ENCODE measurements at regions not wholly inside any gene's neighbourhood (a gene's known extent, or its start where the extent isn't known, plus 50 kb on each side); places are given as distances from the start of the nearest gene placed in this dataset.

GRCh38 chr22:44599084-44599483, 101.1 kb upstream of the RTL6 start:
- ChIA-PET POLR2A (no interaction called here), CTCF (interaction anchor here (1.3 kb wide), 1 partner anchor 606 kb away, joined by 4 read pairs; no protein-coding TSS in a partner anchor)

DNA sequence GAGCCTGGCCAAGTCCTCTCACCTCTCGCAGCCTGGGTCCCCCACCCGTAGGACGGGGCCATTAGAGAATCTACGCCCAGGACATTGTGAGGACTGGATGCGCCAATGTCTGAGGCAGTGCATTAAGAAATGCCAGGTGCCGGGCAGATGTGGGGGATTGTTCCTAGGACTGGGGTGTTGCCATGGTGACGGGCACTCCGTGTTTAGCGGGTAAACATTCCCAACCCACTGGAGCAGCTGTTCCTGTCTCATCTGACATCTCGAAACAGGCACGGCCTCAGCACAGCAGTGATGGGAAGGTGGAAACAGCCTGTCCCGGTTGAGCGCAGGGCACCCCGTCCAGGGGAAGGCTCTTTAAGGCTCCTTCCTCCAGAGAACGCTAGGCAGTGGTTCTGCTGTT, 99.6 kb upstream of the RTL6 start:
- ChIA-PET CTCF (no interaction called here), POLR2A (no interaction called here)

DNA sequence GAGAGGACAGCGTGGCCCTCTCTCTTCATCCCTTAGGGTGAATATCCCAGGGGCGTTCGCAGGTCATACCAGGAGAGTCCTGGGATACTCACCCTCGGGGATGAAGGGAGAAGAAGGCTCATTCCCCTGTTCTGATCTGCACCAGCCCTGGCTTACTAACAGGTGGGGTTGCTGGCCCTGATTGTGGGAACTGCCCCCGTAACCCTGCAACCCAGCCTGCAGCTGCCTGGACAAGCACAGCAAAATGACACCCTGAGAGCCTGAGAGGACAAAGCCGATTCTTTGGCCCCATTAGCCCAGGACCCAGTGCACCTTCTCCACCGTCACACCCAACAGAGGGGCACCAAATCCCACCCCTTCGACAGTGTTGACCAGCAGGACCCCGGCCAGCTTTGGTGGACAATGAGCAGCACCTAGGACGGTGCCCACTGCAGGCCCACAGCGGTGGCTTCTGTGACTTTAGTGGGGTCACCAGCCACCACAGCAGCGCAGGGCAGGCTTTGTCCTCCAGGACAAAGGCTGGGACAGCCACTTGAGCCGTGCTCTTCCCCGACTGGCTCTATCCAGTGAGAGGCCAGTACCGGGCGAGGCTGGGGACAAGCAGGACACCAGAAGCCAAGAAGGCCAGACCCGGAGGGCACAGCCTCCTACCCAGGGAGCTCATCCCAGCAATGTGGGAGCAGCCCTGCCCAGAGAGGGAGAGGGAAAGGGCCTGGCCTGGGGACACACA, 98.5 kb upstream of the RTL6 start:
- ChIA-PET CTCF (no interaction called here), POLR2A (no interaction called here)

DNA sequence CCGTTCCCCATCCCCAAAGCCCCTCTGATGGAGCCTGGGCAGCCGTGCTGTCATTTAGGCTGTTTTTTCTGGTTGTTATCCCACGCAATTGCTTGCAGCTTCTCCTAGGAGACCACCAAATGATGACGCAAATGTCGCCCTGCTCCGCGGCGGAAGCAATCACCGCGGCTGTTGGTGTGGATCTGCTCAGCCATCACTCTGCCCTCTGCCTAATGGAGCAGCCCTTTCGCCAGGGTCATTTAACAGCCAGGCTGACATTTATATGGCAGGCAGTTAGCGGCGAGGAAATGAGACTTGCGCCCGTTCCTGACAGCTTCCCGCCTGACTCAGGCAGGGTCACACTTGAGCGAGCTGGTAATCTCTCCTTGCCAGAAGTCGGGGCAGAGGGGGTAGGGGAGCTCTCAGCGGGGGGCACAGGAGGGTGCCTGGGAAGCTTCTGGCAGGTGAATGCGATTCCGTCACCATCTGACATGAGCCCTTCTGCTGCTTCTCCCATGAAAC, 97.9 kb upstream of the RTL6 start:
- ChIA-PET POLR2A (no interaction called here), CTCF (no interaction called here)

GRCh38 chr22:44594951-44595350, 96.9 kb upstream of the RTL6 start:
- ChIA-PET POLR2A (no interaction called here), CTCF (no interaction called here)

GRCh38 chr22:44592824-44593148, 94.8 kb upstream of the RTL6 start:
- POLR2A ChIA-PET, result no interaction called here

DNA sequence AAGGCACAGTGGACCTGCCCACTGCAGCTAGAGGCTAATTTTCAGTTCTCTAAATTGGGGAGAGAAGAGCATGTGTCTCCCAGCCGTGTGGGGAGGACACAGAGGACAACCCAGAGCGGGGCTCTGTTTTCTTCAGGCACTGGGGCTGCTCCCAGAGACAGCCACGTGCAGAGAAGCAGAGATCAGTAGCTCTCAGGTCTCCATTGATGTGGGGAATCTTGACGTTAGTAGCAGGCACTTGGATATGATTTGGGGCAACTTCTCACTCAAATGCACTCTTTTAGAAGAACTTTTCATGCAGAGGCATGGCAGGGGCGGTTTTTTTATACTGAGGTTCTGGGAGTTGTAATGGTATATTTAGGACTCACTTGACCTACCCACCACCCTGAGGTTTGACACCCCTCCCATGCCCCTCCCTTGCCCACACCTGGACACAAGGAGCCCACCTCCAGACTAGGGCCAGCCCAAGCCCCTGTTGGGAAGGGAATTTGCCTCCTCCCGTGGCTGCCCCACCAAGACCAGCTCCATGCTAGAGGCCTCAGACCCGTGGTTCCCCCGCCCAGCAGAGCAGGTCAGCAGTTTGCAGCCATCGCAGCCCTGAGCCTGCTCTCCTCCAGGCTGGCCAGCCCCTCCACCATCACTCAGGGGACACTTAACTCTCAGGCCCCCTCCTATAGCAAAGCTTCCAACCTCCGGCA, 94.2 kb upstream of the RTL6 start:
- CTCF ChIA-PET, result interaction anchor here (0.5 kb wide), 1 partner anchor 74 kb away, joined by 5 read pairs; no protein-coding TSS in a partner anchor
- POLR2A ChIA-PET, result no interaction called here

More at GRCh38 chr22:44592824-44593148, 94.8 kb upstream of the RTL6 start:
- CTCF ChIA-PET, result no interaction called here

DNA sequence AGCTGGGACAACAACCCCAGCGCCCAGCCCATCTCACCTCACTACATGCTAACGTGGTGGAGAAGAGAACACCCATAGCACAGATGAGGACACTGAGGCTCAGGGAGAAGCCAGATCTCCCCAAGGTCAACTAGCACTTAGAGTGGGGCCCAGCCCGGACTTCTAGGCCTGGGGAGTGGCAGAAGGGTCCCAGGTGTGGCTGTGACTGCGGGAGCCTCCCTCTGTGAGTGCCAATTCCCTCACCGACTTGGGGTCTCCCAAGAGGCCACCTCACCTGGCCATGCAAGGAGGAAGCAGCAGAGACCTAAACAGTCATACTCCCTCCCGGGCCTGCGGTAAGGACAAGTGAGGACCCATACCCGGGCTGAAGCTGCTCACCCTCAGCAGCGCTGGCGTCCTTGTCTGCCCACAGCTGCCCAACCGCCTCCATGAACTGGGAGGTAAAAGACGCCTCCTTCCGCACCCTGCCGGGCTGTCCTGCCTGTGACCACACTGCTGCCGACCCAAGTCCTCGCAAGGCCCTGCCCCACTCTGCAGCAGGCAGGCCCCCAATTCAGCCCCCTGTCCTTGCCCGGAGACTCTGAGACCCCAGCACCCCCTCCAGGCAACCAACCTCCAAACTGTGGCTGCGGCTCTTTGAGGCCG, 93.2 kb upstream of the RTL6 start:
- CTCF ChIA-PET, result interaction anchor here (1.0 kb wide), 1 partner anchor 94 kb away, joined by 3 read pairs; no protein-coding TSS in a partner anchor
- POLR2A ChIA-PET, result no interaction called here

- CTCF ChIA-PET, result no interaction called here
- POLR2A ChIA-PET, result no interaction called here
Observed at GRCh38 chr22:44590291-44590690, 92.3 kb upstream of the RTL6 start.

DNA sequence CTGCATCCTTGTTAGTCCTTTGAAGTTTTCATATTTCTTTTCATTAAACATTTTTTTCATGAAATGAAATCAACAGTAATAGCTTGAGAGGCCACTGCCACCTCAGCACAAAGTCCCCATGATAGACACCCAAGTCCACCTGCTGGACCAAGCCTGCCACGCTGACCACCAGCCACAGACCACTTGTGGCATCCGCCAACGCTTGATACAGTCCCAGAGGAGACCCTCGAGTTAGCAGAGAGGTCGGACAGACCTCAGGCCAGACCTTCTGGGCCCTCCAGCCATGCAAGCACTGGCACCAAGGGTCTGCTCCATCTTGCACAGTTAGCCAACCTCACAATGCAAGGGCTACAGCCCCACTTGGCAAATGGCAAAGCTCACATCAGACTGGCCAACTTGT, 91.8 kb upstream of the RTL6 start:
- ChIA-PET CTCF (no interaction called here), POLR2A (no interaction called here)

DNA sequence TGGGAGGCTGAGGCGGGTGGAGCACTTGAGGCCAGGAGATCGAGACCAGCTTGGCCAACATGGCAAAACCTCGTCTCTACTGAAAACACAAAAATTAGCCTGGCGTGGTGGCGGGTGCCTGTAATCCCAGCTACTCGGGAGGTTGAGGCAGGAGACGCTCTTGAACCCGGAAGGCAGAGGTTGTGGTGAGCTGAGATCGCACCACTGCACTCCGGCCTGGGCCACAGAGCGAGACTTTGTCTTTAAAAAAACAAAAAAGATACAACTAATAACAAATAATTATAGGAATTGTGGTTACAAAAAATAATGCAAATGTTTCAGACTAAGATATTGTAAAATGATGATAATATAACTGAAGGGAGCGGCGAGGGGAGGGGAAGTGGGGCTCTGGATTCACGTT, 90.3 kb upstream of the RTL6 start:
- ChIA-PET CTCF (interaction anchor here (0.7 kb wide), 1 partner anchor 137 kb away, joined by 3 read pairs; no protein-coding TSS in a partner anchor), POLR2A (no interaction called here)

GRCh38 chr22:44587737-44588310, 89.8 kb upstream of the RTL6 start:
- ChIA-PET POLR2A (no interaction called here), CTCF (no interaction called here)

- ChIA-PET POLR2A (no interaction called here), CTCF (no interaction called here)
Observed at GRCh38 chr22:44586999-44587736, 89.1 kb upstream of the RTL6 start.

GRCh38 chr22:44586351-44586990, 88.4 kb upstream of the RTL6 start:
- POLR2A ChIA-PET, result no interaction called here
- CTCF ChIA-PET, result no interaction called here

GRCh38 chr22:44585559-44586350, 87.7 kb upstream of the RTL6 start:
- CTCF ChIA-PET, result no interaction called here
- POLR2A ChIA-PET, result no interaction called here

DNA sequence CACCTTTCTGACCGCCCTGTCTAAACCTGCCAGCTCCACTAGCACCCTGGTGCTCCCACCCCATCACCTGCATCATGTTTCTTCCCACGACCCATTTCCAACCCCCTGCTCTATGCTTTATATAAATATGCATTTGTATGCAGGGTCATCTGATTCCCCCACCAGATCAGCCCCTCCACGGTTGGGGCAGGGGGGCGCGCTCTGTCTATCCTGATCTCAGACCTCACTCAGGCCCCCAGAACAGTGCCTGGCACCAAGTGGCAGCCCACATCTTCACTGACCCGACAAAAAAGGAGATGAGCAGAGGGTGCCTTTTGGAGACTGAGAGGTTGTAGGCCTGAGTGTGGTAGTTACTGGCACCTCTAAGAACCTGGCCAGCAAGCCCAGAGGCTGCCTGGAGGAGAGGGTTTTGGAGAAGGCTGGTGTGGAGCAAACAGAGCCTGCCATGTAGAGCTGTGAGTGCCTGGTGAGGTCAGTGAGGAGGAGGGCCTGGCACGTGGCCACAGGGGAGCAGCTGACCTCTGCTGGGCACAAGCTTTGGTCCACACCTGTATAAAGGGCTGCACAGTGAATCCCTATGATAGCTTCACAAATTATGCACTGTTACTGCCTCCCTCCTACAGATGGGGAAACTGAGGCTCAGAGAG, 86.3 kb upstream of the RTL6 start:
- POLR2A ChIA-PET, result no interaction called here
- CTCF ChIA-PET, result no interaction called here

DNA sequence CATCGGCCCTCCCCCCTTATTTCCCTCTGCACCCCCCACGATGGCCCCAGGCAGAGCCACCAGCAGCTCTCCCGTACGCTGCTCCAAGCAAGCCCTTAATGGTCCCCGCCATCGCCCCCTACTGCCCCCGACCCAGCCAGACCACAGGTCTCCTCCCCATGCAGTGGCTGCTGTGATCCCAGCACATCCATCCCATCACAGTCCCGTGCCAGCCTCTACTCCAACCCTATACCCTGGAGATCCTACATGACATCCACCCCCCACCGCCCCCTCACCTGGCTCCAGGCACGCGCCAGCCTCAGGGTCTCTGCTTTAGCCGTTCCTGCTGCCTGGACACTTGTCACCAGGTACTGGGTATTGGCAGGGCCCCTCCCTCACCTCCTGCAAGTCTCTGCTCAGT, 85.8 kb upstream of the RTL6 start:
- POLR2A ChIA-PET, result no interaction called here
- CTCF ChIA-PET, result no interaction called here

DNA sequence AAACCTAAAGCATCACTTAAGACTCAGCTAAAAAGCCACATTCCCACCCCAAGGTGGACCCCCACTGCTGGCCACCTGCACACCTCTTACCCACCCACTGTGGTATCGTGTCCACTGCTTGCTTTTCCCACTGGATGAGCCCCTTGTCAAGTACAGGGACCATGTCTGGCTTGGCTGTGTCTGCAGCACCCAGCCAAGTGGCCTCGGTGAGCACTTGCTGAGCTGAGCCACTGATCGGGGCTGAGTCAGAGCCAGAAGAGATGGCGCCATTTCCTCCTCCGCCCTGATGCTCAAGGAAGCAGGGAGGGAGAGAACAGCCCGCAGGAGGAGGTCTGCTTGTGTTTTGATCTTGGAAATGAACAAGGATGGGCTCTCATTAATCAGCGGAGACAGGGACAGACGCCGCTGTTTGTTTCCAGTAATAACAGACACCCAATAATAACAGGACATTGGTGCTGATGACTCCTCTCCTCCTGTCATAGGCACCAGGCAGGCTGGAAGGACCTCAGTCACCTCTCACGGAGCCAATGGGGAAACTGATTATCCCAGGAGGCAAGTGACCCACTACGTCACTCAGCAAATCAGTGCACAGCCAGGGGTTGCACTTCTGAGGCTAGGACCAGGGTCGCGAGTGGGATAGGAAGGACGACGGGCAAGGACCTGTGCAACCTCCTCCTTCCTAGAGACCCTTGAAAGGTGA, 85.2 kb upstream of the RTL6 start:
- ChIA-PET POLR2A (no interaction called here), CTCF (no interaction called here)
